HepG2 (cell line): ENCODE measurements at regions not wholly inside any gene's neighbourhood (a gene's known extent, or its start where the extent isn't known, plus 50 kb on each side); places are given as distances from the start of the nearest gene placed in this dataset.

Experiments
- ATAC-seq: fragments of 200-7000 bp; cut with Tn5 transposase; 3 replicates; pipeline ENCODE4 v1.9.1; 2020; ENCODE audit warnings: mild to moderate bottlenecking, moderate library complexity
- BruUV-seq: library from RNA; stranded (reverse); fragments of 400-500 nt; replicated peaks from 2 replicates; lab custom pipeline; 2021; lab: Mats Ljungman, UMichigan
- CTCF ChIA-PET: fragments of 300-600 bp; formaldehyde crosslinking; extraction: SDS; loops from one replicate; lab custom pipeline; 2021; ENCODE audit warnings: low total read pairs, inconsistent platforms, low intra/inter-chr PET ratio; lab: Yijun Ruan, JAX
- POLR2A ChIA-PET: fragments of 350-600 bp; sonication (Branson Sonifier 250); formaldehyde crosslinking; loops from one replicate; lab custom pipeline; 2020; ENCODE audit warnings: antibody characterized with exemption, inconsistent platforms; lab: Yijun Ruan, JAX
- DNase-seq: peaks from one replicate; pipeline ENCODE4 v3.0.0-alpha.2; 2015; ENCODE audit warnings: low spot score
- FAIRE-seq: peaks from 3 replicates; lab custom pipeline; 2011; peaks lifted over from hg19 to GRCh38; lab: Jason Lieb, UNC
- H2AFZ ChIP-seq: one replicate; pipeline ENCODE4 v1.6.1; 2011; ENCODE audit warnings: low read length, inconsistent platforms
- H3K27ac ChIP-seq: fragments of 300-600 bp; 3 replicates; pipeline ENCODE4 v1.8.0; 2011; ENCODE audit warnings: mixed run types, mild to moderate bottlenecking, mixed read lengths, low read length, inconsistent platforms; ENCODE audit not compliant: insufficient read depth; ENCODE audit errors: extremely low read length
- H3K27me3 ChIP-seq, 2 experiments: fragments of 200-600 bp in 1 of 2; 2 replicates in 1 of 2; 3 replicates in 1 of 2; pipeline versions ENCODE4 v1.6.0 to v1.8.0; 2011; ENCODE audit warnings: low read length in 2 of 2, mild to moderate bottlenecking in 2 of 2, moderate library complexity in 2 of 2, inconsistent platforms in 1 of 2; ENCODE audit not compliant: insufficient read depth in 2 of 2, control insufficient read depth in 1 of 2
- H3K36me3 ChIP-seq, 2 experiments: fragments of 200-600 bp in 1 of 2; replicated peaks in 1 of 2; 2 replicates in 1 of 2; 3 replicates in 1 of 2; pipeline versions ENCODE4 v1.5.1 to v1.8.0; 2011; ENCODE audit warnings: low read length in 2 of 2, inconsistent platforms in 1 of 2; ENCODE audit not compliant: insufficient read depth in 2 of 2, control insufficient read depth in 1 of 2
- H3K4me1 ChIP-seq: 2 replicates; pipeline ENCODE4 v1.5.1; 2012; ENCODE audit warnings: low read length, inconsistent platforms; ENCODE audit not compliant: insufficient read depth
- H3K4me2 ChIP-seq: 2 replicates; pipeline ENCODE4 v1.6.0; 2011; ENCODE audit warnings: low read depth, low read length, inconsistent platforms
- H3K4me3 ChIP-seq, 3 experiments: fragments of 200-600 bp in 1 of 3; sonication (generic), shearing (Covaris generic) in 1 of 3; replicated peaks in 1 of 3; 2 replicates each; pipeline ENCODE4 v1.5.1; 2011 to 2016; ENCODE audit warnings: low read length in 3 of 3, inconsistent platforms in 2 of 3, low read depth in 2 of 3, mild to moderate bottlenecking in 2 of 3, control low read depth in 1 of 3, mixed read lengths in 1 of 3; ENCODE audit not compliant: insufficient read depth in 1 of 3
- H3K79me2 ChIP-seq: one replicate; pipeline ENCODE4 v1.6.1; 2011; ENCODE audit warnings: low read length, inconsistent platforms; ENCODE audit not compliant: insufficient read depth
- H3K9ac ChIP-seq: 2 replicates; pipeline ENCODE4 v1.6.0; 2011; ENCODE audit warnings: mild to moderate bottlenecking, low read depth, low read length, inconsistent platforms; ENCODE audit not compliant: insufficient read depth
- H3K9me3 ChIP-seq: 2 replicates; pipeline ENCODE4 v1.5.1; 2012; ENCODE audit warnings: mild to moderate bottlenecking, low read length
- H4K20me1 ChIP-seq: 2 replicates; pipeline ENCODE4 v1.6.0; 2011; ENCODE audit warnings: inconsistent platforms, mild to moderate bottlenecking, low read length, moderate library complexity; ENCODE audit not compliant: insufficient read depth
- ATAD3A ChIP-seq: sonication (generic); formaldehyde crosslinking; IDR thresholded peaks from 2 replicates; pipeline ENCODE4 v1.4.0; 2020; ENCODE audit warnings: missing genetic modification reagents
- CBFB ChIP-seq: sonication (generic); formaldehyde crosslinking; IDR thresholded peaks from 2 replicates; pipeline ENCODE4 v1.4.0; 2020; ENCODE audit warnings: missing genetic modification reagents
- IKZF4 ChIP-seq: sonication (generic); formaldehyde crosslinking; IDR thresholded peaks from 2 replicates; pipeline ENCODE4 v1.5.1; 2020; ENCODE audit warnings: borderline replicate concordance, mild to moderate bottlenecking, low read depth, missing genetic modification reagents; ENCODE audit errors: not compliant biosample characterization
- MBD4 ChIP-seq: IDR thresholded peaks from 2 replicates; pipeline ENCODE4 v1.6.1; 2012; ENCODE audit warnings: low read length, inconsistent platforms, borderline replicate concordance
- MED13 ChIP-seq: sonication (generic); formaldehyde crosslinking; IDR thresholded peaks from 2 replicates; pipeline ENCODE4 v1.5.0; 2020; ENCODE audit warnings: missing genetic modification reagents
- MIXL1 ChIP-seq: IDR thresholded peaks from 2 replicates; pipeline ENCODE4 v1.6.1; 2016
- MYC ChIP-seq: sonication (generic); formaldehyde crosslinking; IDR thresholded peaks from 2 replicates; pipeline ENCODE4 v1.9.0; 2021; ENCODE audit warnings: missing genetic modification reagents, borderline replicate concordance
- NBN ChIP-seq: fragments of 450-650 bp; conservative IDR thresholded peaks from 2 replicates; pipeline ENCODE4 v1.6.1; 2017
- NFKBIZ ChIP-seq: IDR thresholded peaks from 2 replicates; pipeline ENCODE4 v1.6.1; 2018; ENCODE audit warnings: missing genetic modification reagents, missing compliant biosample characterization
- PRPF4 ChIP-seq: fragments of 200-400 bp; formaldehyde crosslinking; IDR thresholded peaks from 2 replicates; pipeline ENCODE4 v1.6.1; 2016; ENCODE audit warnings: low read length, low read depth; ENCODE audit not compliant: poor library complexity, severe bottlenecking
- RAD21 ChIP-seq: fragments of 450-650 bp; formaldehyde crosslinking; IDR thresholded peaks from 2 replicates; pipeline ENCODE4 v1.5.0; 2020; ENCODE audit warnings: mild to moderate bottlenecking
- SMC3 ChIP-seq: IDR thresholded peaks from 2 replicates; pipeline ENCODE4 v1.6.1; 2011; ENCODE audit warnings: low read length, improper control_type of control experiment
- STAG1 ChIP-seq: sonication (generic); formaldehyde crosslinking; IDR thresholded peaks from 2 replicates; pipeline ENCODE4 v1.4.0; 2020; ENCODE audit warnings: missing genetic modification reagents
- TEAD2 ChIP-seq: sonication (generic); formaldehyde crosslinking; IDR thresholded peaks from 2 replicates; pipeline ENCODE4 v1.9.0; 2021; ENCODE audit warnings: missing genetic modification reagents
- TEAD3 ChIP-seq: optimal IDR thresholded peaks from 2 replicates; pipeline ENCODE3; 2016; ENCODE audit warnings: borderline replicate concordance
- ZNF282 ChIP-seq: fragments of 450-650 bp; IDR thresholded peaks from 2 replicates; pipeline ENCODE4 v1.6.1; 2018; ENCODE audit not compliant: partially characterized antibody
- WGBS: methylation state at CpG from one replicate; pipeline ENCODE4 v1.1.6; 2017; ENCODE audit warnings: low lambda C conversion rate; 5-methylcytosine and 5-hydroxymethylcytosine counted together
- in situ Hi-C: cut with HindIII; loops from 2 replicates; pipeline ENCODE4 v1.10.0; 2017; ENCODE audit warnings: low pct_unique_long_range_greater_than_20kb; ENCODE audit not compliant: extremely low pct_ligation_motif_present
- intact Hi-C: fragments of 100-400 bp; cut with micrococcal nuclease; formaldehyde crosslinking; loops from one replicate; pipeline ENCODE4 v1.10.0; 2022; ENCODE audit not compliant: unreplicated experiment
- TF ChIP-seq, protein P1 (sequence below): sonication (generic); formaldehyde crosslinking; IDR thresholded peaks from 2 replicates; pipeline ENCODE4 v1.4.0; 2020; ENCODE audit warnings: missing genetic modification reagents; ENCODE audit errors: not compliant biosample characterization
- TF ChIP-seq, protein P2 (sequence below): sonication (generic); formaldehyde crosslinking; IDR thresholded peaks from 2 replicates; pipeline ENCODE4 v1.5.0; 2020; ENCODE audit warnings: mild to moderate bottlenecking, missing genetic modification reagents, moderate library complexity

- no TSS peak for BruUV-seq
- H3K4me2 ChIP-seq = no peak overlapping the region
- ChIA-PET CTCF (interaction anchor here (1.3 to 4.3 kb wide), 5 partner anchors 111 to 228 kb away, joined by 3 to 53 read pairs (median 7); partner anchors contain the start of gene SFRP4), POLR2A (no interaction called here)
- DNase-seq = peak; percentile 55
- no peaks in the 10 kb centered on the region for H3K79me2 ChIP-seq
- no peaks in the 10 kb centered on the region for H3K27me3 ChIP-seq
- H3K36me3 ChIP-seq = no peaks in the 10 kb centered on the region
- ATAC-seq = peak; percentile 95
- no peak overlapping the region for H3K9ac ChIP-seq
- in situ Hi-C loops = loop anchor here (5.0 to 25.0 kb wide), 3 partner anchors 115 to 205 kb away; no protein-coding TSS in a partner anchor
- intact Hi-C loops = loop anchor here (1.0 kb wide), 3 partner anchors 71 to 212 kb away; partner anchors contain the start of gene STARD3NL
- no peak overlapping the region for H3K4me3 ChIP-seq
- H3K4me1 ChIP-seq = no peaks in the 10 kb centered on the region
- FAIRE-seq = peak; percentile 87
- TF ChIP-seq MIXL1 (CRISPR knock-in tag) (peak; percentile 61; the same call in 1 of the 2 replicates), ZNF282 (no peak), NFKBIZ (CRISPR knock-in tag) (no peak), RAD21 (peak; percentile 60), NBN (no peak), TEAD3 (CRISPR knock-in tag) (peak; percentile 54), STAG1 (CRISPR knock-in tag) (peak; percentile 81), CBFB (CRISPR knock-in tag) (no peak), MYC (CRISPR knock-in tag) (no peak), ATAD3A (no peak), IKZF4 (CRISPR knock-in tag) (no peak), MED13 (no peak), PRPF4 (no peak), TEAD2 (CRISPR knock-in tag) (no peak), SMC3 (peak; percentile 90), MBD4 (no peak)
- TF ChIP-seq, protein P1, sequence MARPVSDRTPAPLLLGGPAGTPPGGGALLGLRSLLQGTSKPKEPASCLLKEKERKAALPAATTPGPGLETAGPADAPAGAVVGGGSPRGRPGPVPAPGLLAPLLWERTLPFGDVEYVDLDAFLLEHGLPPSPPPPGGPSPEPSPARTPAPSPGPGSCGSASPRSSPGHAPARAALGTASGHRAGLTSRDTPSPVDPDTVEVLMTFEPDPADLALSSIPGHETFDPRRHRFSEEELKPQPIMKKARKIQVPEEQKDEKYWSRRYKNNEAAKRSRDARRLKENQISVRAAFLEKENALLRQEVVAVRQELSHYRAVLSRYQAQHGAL (CRISPR knock-in tag) = no peak
- TF ChIP-seq, protein P2, sequence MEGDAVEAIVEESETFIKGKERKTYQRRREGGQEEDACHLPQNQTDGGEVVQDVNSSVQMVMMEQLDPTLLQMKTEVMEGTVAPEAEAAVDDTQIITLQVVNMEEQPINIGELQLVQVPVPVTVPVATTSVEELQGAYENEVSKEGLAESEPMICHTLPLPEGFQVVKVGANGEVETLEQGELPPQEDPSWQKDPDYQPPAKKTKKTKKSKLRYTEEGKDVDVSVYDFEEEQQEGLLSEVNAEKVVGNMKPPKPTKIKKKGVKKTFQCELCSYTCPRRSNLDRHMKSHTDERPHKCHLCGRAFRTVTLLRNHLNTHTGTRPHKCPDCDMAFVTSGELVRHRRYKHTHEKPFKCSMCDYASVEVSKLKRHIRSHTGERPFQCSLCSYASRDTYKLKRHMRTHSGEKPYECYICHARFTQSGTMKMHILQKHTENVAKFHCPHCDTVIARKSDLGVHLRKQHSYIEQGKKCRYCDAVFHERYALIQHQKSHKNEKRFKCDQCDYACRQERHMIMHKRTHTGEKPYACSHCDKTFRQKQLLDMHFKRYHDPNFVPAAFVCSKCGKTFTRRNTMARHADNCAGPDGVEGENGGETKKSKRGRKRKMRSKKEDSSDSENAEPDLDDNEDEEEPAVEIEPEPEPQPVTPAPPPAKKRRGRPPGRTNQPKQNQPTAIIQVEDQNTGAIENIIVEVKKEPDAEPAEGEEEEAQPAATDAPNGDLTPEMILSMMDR = peak; percentile 86
- no peaks in the 10 kb centered on the region for H4K20me1 ChIP-seq
- H3K9me3 ChIP-seq = no peaks in the 10 kb centered on the region
- no peak overlapping the region for H3K27ac ChIP-seq
- WGBS = 0% methylated on average over 3 of the region's 3 CpGs
- no peak overlapping the region for H2AFZ ChIP-seq
Observed at GRCh38 chr7:38107486-38107893, 70.6 kb upstream of the STARD3NL start.
